Activated CD4-positive, alpha-beta T cell treated with anti-CD3 and anti-CD28 coated beads for 36 hours (primary cell): ENCODE measurements at regions not wholly inside any gene's neighbourhood (a gene's known extent, or its start where the extent isn't known, plus 50 kb on each side); places are given as distances from the start of the nearest gene placed in this dataset.

Experiments
- ATAC-seq: fragments of 200-7000 bp; cut with Tn5 transposase; one replicate; pipeline ENCODE4 v1.10.0; 2021; ENCODE audit warnings: mild to moderate bottlenecking, moderate library complexity
- CTCF ChIA-PET: fragments of 350-600 bp; sonication (Branson Sonifier 250); formaldehyde crosslinking; loops from one replicate; lab custom pipeline; 2021; ENCODE audit warnings: antibody characterized with exemption; lab: Charles Lee
- POLR2A ChIA-PET: fragments of 350-600 bp; sonication (Branson Sonifier 250); formaldehyde crosslinking; loops from one replicate; lab custom pipeline; 2021; ENCODE audit warnings: antibody characterized with exemption, inconsistent platforms; lab: Charles Lee
- DNase-seq: peaks from one replicate; pipeline ENCODE4 v3.0.0-alpha.2; 2020
- H3K27ac Mint-ChIP-seq: one replicate; pipeline ENCODE4 v1.8.0; 2021; ENCODE audit warnings: mixed read lengths
- H3K27me3 Mint-ChIP-seq: one replicate; pipeline ENCODE4 v1.8.0; 2021; ENCODE audit warnings: mixed read lengths
- H3K36me3 Mint-ChIP-seq: one replicate; pipeline ENCODE4 v1.8.0; 2021; ENCODE audit warnings: low read depth, mixed read lengths
- H3K4me1 Mint-ChIP-seq: one replicate; pipeline ENCODE4 v1.8.0; 2021; ENCODE audit warnings: mixed read lengths
- H3K4me3 Mint-ChIP-seq: one replicate; pipeline ENCODE4 v1.8.0; 2021; ENCODE audit warnings: mild to moderate bottlenecking, moderate library complexity, mixed read lengths
- H3K9me3 Mint-ChIP-seq: one replicate; pipeline ENCODE4 v1.8.0; 2021; ENCODE audit warnings: low read depth, mixed read lengths
- intact Hi-C, 2 experiments: fragments of 100-400 bp; cut with DNase I in 1 of 2; cut with micrococcal nuclease in 1 of 2; formaldehyde crosslinking; loops; one replicate each; pipeline versions ENCODE4 v1.14.2 to v1.15.1; 2022 to 2024; cut with DNase I, micrococcal nuclease

GRCh38 chr6:18062733-18063132 lies 59.7 kb downstream of the NHLRC1 start:
- no peaks in the 10 kb centered on the region for H3K9me3 Mint-ChIP-seq
- ATAC-seq: no peak
- CTCF ChIA-PET: no interaction called here
- no peak for DNase-seq
- H3K4me3 Mint-ChIP-seq: no peak overlapping the region
- H3K27me3 Mint-ChIP-seq: no peaks in the 10 kb centered on the region
- POLR2A ChIA-PET: no interaction called here
- H3K4me1 Mint-ChIP-seq: no peaks in the 10 kb centered on the region
- no peaks in the 10 kb centered on the region for H3K36me3 Mint-ChIP-seq
- intact Hi-C loops: no loop called here
- H3K27ac Mint-ChIP-seq: no peak overlapping the region

GRCh38 chr6:18058429-18058828 lies 64.0 kb downstream of the NHLRC1 start:
- CTCF ChIA-PET: no interaction called here
- intact Hi-C loops: no loop called here
- H3K4me1 Mint-ChIP-seq: peaks cover 2% of the 10 kb centered on the region
- H3K36me3 Mint-ChIP-seq: no peaks in the 10 kb centered on the region
- peaks cover 5% of the 10 kb centered on the region for H3K27me3 Mint-ChIP-seq
- DNase-seq (no peak), ATAC-seq (no peak)
- no peaks in the 10 kb centered on the region for H3K9me3 Mint-ChIP-seq
- POLR2A ChIA-PET: no interaction called here
- no peak overlapping the region for H3K4me3 Mint-ChIP-seq
- H3K27ac Mint-ChIP-seq: no peak overlapping the region

GRCh38 chr6:18055714-18056382 lies 66.6 kb downstream of the NHLRC1 start:
- Mint-ChIP-seq H3K4me3 (no peak overlapping the region), H3K9me3 (no peaks in the 10 kb centered on the region), H3K36me3 (no peaks in the 10 kb centered on the region), H3K27me3 (peaks cover 7% of the 10 kb centered on the region), H3K4me1 (peaks cover 2% of the 10 kb centered on the region), H3K27ac (no peak overlapping the region)
- no peak for ATAC-seq
- DNase-seq: no peak
- POLR2A ChIA-PET: interaction anchor here (0.7 kb wide), 1 partner anchor 37 kb away, joined by 3 read pairs; no protein-coding TSS in a partner anchor
- CTCF ChIA-PET: no interaction called here
- intact Hi-C loops: no loop called here

GRCh38 chr6:18055098-18055497 lies 67.4 kb downstream of the NHLRC1 start:
- no peak for ATAC-seq
- Mint-ChIP-seq H3K9me3 (no peaks in the 10 kb centered on the region), H3K27ac (no peak overlapping the region), H3K4me1 (peaks cover 2% of the 10 kb centered on the region), H3K36me3 (no peaks in the 10 kb centered on the region), H3K27me3 (peaks cover 7% of the 10 kb centered on the region), H3K4me3 (no peak overlapping the region)
- DNase-seq: no peak
- intact Hi-C loops: no loop called here
- ChIA-PET POLR2A (interaction anchor here (0.7 kb wide), 1 partner anchor 37 kb away, joined by 3 read pairs; no protein-coding TSS in a partner anchor), CTCF (no interaction called here)

DNA sequence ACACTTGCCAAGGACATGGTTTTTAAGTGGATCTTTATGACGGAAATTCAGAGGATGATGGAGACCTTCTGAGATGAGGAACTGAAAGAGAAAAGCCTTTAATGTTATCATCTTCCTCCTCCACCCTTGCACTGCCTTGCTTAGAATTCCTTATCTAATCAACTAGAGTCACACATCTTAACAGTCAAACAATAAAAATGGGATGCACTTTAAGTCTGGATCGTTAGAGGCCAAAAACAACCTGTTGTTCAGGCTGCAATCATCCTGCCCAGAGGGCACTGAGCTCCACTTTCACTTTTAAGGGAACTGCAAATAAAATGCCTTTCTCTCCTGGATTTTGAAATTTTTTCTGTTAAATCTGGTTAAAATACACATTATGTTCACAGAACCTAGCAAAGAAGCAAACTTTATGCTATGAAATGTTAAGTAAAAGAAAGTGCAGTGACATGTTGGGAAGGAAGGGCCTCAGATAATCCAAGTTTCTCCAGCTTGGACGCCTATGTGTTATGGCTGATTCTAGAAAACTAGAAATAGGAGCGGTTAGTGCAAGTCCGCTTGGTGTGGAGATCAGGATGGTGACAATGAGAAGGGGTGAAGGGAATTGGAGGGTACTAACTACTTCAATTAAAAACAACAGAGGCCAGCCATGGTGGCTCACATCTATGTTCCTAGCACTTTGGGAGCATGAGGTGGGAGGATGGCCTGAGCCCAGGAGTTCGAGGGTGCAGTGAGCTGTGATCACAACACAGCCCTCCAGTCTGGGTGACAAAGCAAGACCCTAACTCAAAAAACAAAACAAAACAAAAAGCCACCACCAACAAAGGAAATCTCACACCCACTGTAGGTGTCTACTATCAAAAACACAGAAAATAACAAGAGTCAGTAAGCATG lies 66.4 kb upstream of the KIF13A start:
- Mint-ChIP-seq H3K36me3 (no peaks in the 10 kb centered on the region), H3K9me3 (no peaks in the 10 kb centered on the region), H3K4me1 (peaks cover 2% of the 10 kb centered on the region), H3K27me3 (peaks cover 7% of the 10 kb centered on the region), H3K4me3 (no peak overlapping the region), H3K27ac (no peak overlapping the region)
- ChIA-PET POLR2A (no interaction called here), CTCF (no interaction called here)
- intact Hi-C loops: no loop called here
- DNase-seq (no peak), ATAC-seq (no peak)

DNA sequence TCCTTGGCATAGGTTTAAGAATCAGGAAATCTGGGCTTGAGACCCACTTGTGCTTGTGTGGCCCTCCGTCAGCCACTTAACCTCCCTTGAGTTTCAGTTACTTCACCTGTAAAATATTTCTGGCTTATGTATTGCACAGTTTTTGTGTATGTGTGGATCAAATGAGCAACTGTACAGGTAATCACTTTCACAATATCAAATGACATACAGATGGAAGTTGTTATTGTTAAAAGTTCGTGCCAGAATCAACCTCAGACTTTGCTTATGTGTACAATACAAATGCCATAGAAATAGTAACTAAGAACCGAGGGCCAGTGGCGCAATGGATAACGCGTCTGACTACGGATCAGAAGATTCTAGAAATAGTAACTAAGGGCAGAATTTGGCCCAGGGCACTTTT lies 65.6 kb upstream of the KIF13A start:
- Mint-ChIP-seq H3K36me3 (no peaks in the 10 kb centered on the region), H3K27ac (no peak overlapping the region), H3K4me1 (peaks cover 7% of the 10 kb centered on the region), H3K27me3 (peaks cover 7% of the 10 kb centered on the region), H3K9me3 (no peaks in the 10 kb centered on the region), H3K4me3 (no peak overlapping the region)
- POLR2A ChIA-PET: no interaction called here
- CTCF ChIA-PET: no interaction called here
- DNase-seq (no peak), ATAC-seq (no peak)
- intact Hi-C loops: no loop called here

GRCh38 chr6:18049646-18050045 lies 62.2 kb upstream of the KIF13A start:
- Mint-ChIP-seq H3K36me3 (no peaks in the 10 kb centered on the region), H3K9me3 (no peaks in the 10 kb centered on the region), H3K27ac (no peak overlapping the region), H3K4me1 (peaks cover 5% of the 10 kb centered on the region), H3K4me3 (no peak overlapping the region), H3K27me3 (peaks cover 6% of the 10 kb centered on the region)
- intact Hi-C loops: no loop called here
- ATAC-seq (no peak), DNase-seq (no peak)
- ChIA-PET POLR2A (interaction anchor here (0.6 kb wide), 1 partner anchor 215 kb away, joined by 3 read pairs; no protein-coding TSS in a partner anchor), CTCF (interaction anchor here (0.6 kb wide), 1 partner anchor 592 kb away, joined by 3 read pairs; no protein-coding TSS in a partner anchor)

- H3K4me3 Mint-ChIP-seq: no peak overlapping the region
- ATAC-seq (no peak), DNase-seq (no peak)
- H3K27me3 Mint-ChIP-seq: peaks cover 6% of the 10 kb centered on the region
- no peaks in the 10 kb centered on the region for H3K9me3 Mint-ChIP-seq
- ChIA-PET CTCF (no interaction called here), POLR2A (no interaction called here)
- intact Hi-C loops: no loop called here
- H3K27ac Mint-ChIP-seq: no peak overlapping the region
- no peaks in the 10 kb centered on the region for H3K36me3 Mint-ChIP-seq
- H3K4me1 Mint-ChIP-seq: peaks cover 5% of the 10 kb centered on the region
Observed at GRCh38 chr6:18048953-18049630, 61.7 kb upstream of the KIF13A start.

- Mint-ChIP-seq H3K36me3 (no peaks in the 10 kb centered on the region), H3K4me1 (peaks cover 5% of the 10 kb centered on the region), H3K4me3 (no peak overlapping the region), H3K27me3 (peaks cover 2% of the 10 kb centered on the region), H3K27ac (no peak overlapping the region), H3K9me3 (no peaks in the 10 kb centered on the region)
- ChIA-PET POLR2A (no interaction called here), CTCF (interaction anchor here (1.4 kb wide), 1 partner anchor 31 kb away, joined by 3 read pairs; no protein-coding TSS in a partner anchor)
- intact Hi-C loops: no loop called here
- ATAC-seq (no peak), DNase-seq (no peak)
Observed at GRCh38 chr6:18047406-18047805, 60.0 kb upstream of the KIF13A start.

DNA sequence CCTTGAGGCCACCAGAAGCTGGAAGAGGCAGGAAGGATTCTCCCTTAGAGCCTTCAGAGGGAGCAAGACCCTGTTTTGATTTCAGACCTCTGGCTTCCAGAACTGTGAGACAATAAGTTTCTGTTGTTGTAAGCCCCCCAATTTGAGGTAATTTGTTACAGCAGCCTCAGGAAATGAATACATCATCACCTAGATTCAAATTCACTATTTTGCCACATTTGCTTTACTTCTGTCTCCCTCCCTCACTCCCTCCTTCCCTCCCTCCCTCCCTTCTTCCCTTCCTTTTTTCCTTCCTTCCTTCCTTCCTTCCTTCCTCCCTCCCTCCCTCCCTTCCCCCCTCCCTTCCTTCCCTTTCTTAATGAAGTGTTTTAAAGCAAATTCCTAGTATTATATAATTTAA lies 58.1 kb upstream of the KIF13A start:
- intact Hi-C loops: no loop called here
- ChIA-PET CTCF (no interaction called here), POLR2A (no interaction called here)
- peaks cover 5% of the 10 kb centered on the region for H3K4me1 Mint-ChIP-seq
- peaks cover 2% of the 10 kb centered on the region for H3K27me3 Mint-ChIP-seq
- no peaks in the 10 kb centered on the region for H3K36me3 Mint-ChIP-seq
- H3K4me3 Mint-ChIP-seq: no peak overlapping the region
- H3K9me3 Mint-ChIP-seq: no peaks in the 10 kb centered on the region
- no peak overlapping the region for H3K27ac Mint-ChIP-seq
- ATAC-seq (no peak), DNase-seq (no peak)

- CTCF ChIA-PET: interaction anchor here (1.0 kb wide), 1 partner anchor 78 kb away, joined by 3 read pairs; no protein-coding TSS in a partner anchor
- Mint-ChIP-seq H3K27me3 (peaks cover 2% of the 10 kb centered on the region), H3K36me3 (no peaks in the 10 kb centered on the region), H3K9me3 (no peaks in the 10 kb centered on the region), H3K4me3 (no peak overlapping the region), H3K27ac (no peak overlapping the region), H3K4me1 (peaks cover 5% of the 10 kb centered on the region)
- intact Hi-C loops: no loop called here
- ATAC-seq (no peak), DNase-seq (no peak)
- POLR2A ChIA-PET: no interaction called here
Observed at GRCh38 chr6:18044108-18044783, 56.8 kb upstream of the KIF13A start.
